Pancreas (tissue), 10 donors: ENCODE measurements at regions not wholly inside any gene's neighbourhood (a gene's known extent, or its start where the extent isn't known, plus 50 kb on each side); places are given as distances from the start of the nearest gene placed in this dataset.

Source experiments
- ATAC-seq, 4 donors: fragments of 200-7000 bp; cut with Tn5 transposase; one replicate each; pipeline versions ENCODE4 v1.8.0 to v1.9.1; 2020; ENCODE audit warnings: mild to moderate bottlenecking in 4 of 4, moderate library complexity in 4 of 4
- DNase-seq, 6 donors: peaks; one replicate each; pipeline ENCODE4 v3.0.0-alpha.2; 2020
- FAIRE-seq: peaks from 2 replicates; lab custom pipeline; 2012; peaks lifted over from hg19 to GRCh38; lab: Jason Lieb, UNC
- H3K27ac ChIP-seq, 4 donors: fragments of 200-600 bp; sonication (generic); 1 replicate in 3 of 4; 2 replicates in 1 of 4; pipeline versions ENCODE4 v1.5.0 to v1.8.0; 2020
- H3K27me3 ChIP-seq, 4 donors: fragments of 200-600 bp; one replicate each; pipeline ENCODE4 v1.8.0; 2021
- H3K36me3 ChIP-seq, 3 donors: fragments of 200-600 bp; sonication (generic) in 1 of 3; one replicate each; pipeline versions ENCODE4 v1.5.0 to v1.8.0; 2020 to 2021
- H3K4me1 ChIP-seq, 3 donors: fragments of 200-600 bp; one replicate each; pipeline ENCODE4 v1.8.0; 2021
- H3K4me3 ChIP-seq, 4 donors: fragments of 200-600 bp; sonication (generic) in 2 of 4; one replicate each; pipeline versions ENCODE4 v1.5.0 to v1.8.0; 2020 to 2021
- H3K9me3 ChIP-seq, 4 donors: fragments of 200-600 bp; one replicate each; pipeline ENCODE4 v1.8.0; 2021
- WGBS, 2 donors: extraction: QIAGEN DNeasy Blood & Tissue Kit; methylation state at CpG; one replicate each; pipeline ENCODE4 v1.1.7; 2013; 5-methylcytosine and 5-hydroxymethylcytosine counted together
- intact Hi-C, 3 donors: fragments of 100-400 bp; cut with DNase I; formaldehyde crosslinking; loops; one replicate each; pipeline versions ENCODE4 v1.11.1 to v1.14.2; 2022
- TF ChIP-seq, protein P1 (sequence below), 4 donors: fragments of 200-600 bp; sonication (generic) in 3 of 4; IDR thresholded peaks; one replicate each; pipeline versions ENCODE4 v1.5.0 to v1.8.0; 2021; ENCODE audit warnings: antibody characterized with exemption in 4 of 4
- donor health status: healthy with polysubstance abuse.
- donor health status: DM: no; HTN: no; CAD: no; lungs with moderate emphysema.
- donor health status: DM: no; HTN: no; CAD: no.
- donor health status: control.
- donor health status: control.
- donor health status: Bipolar disorder and iron deficiency.
- donor health status: DM: yes; HTN: yes; CAD: no.
- donor health status: DM: no; HTN: no; CAD: no.
- donor health status: DM: no; HTN: no; CAD: no.
- donor health status: DM: yes; HTN: yes; CAD: no.

DNA sequence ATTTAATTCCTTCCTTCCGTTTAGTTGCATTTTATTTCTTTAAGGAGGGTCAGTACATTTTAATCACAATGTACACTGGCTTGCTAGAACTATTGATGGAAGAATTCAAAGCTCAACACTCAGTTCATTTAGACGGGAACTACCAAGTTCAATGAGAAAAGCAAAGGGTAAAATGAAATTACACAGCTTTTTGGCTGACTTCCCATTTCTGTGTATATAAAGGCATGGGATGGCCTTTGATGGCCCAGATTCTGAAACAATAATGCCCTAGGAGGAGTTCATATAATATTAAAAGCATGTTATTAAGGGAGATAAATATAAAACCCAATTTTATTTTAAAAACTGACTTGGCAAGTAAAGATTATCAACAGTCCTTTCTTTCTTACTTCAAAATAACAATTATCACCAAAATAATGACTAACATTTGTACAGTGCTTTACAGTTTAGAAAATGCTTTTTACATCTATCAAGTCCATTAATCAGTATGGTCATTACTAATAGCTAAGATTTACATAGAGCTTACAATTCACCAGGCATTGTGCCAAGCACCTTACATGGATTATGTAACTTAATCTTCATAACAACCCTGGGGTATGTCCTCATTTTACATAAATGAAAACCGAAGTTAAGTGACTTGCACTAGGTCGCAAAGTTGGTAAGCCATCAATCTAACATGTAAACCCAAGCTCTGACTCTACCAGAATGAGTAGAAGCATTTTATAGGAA, 402.4 kb downstream of the OMA1 start:
- intact Hi-C loops = no loop called here
- no peak for ATAC-seq
- Histone ChIP-seq H3K36me3 (no peaks in the 10 kb centered on the region), H3K27ac (no peak overlapping the region), H3K27me3 (no peaks in the 10 kb centered on the region), H3K9me3 (no peaks in the 10 kb centered on the region), H3K4me3 (no peak overlapping the region), H3K4me1 (no peaks in the 10 kb centered on the region)
- TF ChIP-seq, protein P1, sequence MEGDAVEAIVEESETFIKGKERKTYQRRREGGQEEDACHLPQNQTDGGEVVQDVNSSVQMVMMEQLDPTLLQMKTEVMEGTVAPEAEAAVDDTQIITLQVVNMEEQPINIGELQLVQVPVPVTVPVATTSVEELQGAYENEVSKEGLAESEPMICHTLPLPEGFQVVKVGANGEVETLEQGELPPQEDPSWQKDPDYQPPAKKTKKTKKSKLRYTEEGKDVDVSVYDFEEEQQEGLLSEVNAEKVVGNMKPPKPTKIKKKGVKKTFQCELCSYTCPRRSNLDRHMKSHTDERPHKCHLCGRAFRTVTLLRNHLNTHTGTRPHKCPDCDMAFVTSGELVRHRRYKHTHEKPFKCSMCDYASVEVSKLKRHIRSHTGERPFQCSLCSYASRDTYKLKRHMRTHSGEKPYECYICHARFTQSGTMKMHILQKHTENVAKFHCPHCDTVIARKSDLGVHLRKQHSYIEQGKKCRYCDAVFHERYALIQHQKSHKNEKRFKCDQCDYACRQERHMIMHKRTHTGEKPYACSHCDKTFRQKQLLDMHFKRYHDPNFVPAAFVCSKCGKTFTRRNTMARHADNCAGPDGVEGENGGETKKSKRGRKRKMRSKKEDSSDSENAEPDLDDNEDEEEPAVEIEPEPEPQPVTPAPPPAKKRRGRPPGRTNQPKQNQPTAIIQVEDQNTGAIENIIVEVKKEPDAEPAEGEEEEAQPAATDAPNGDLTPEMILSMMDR (IDR thresholded peaks at IDR 0.05) = no peak
- DNase-seq = no peak
- WGBS, 2 donors = 55 to 66% methylated on average over 4 of the region's 4 CpGs
- FAIRE-seq = no peak

DNA sequence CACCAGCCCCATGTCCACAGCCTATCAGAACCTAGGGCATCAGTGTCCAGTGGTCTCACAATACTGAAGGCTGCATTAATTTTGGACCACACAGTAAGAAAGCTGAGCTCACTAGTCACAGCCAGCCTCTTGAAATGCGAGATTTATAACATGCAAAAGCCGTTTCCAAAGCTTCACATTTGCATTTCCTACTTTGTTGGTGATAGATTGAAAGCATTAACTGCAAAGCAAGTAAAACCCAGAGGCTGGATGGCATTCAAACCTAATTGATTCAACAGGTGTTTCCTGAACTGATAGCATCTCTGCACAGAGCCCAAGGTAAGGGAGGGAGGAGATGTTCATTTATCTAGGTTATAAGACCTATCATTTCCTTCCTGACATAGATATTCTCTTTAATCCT, 410.1 kb downstream of the OMA1 start:
- 29 to 72% methylated on average over 2 of the region's 2 CpGs for WGBS, 2 donors
- no peaks in the 10 kb centered on the region for H3K36me3 ChIP-seq
- ATAC-seq = no peak
- no peaks in the 10 kb centered on the region for H3K27me3 ChIP-seq
- H3K4me3 ChIP-seq = no peak overlapping the region
- no peak for FAIRE-seq
- DNase-seq = no peak
- no peaks in the 10 kb centered on the region for H3K9me3 ChIP-seq
- TF ChIP-seq, protein P1 (IDR thresholded peaks at IDR 0.05) = no peak
- H3K27ac ChIP-seq = no peak overlapping the region
- intact Hi-C loops = no loop called here
- H3K4me1 ChIP-seq = no peaks in the 10 kb centered on the region

DNA sequence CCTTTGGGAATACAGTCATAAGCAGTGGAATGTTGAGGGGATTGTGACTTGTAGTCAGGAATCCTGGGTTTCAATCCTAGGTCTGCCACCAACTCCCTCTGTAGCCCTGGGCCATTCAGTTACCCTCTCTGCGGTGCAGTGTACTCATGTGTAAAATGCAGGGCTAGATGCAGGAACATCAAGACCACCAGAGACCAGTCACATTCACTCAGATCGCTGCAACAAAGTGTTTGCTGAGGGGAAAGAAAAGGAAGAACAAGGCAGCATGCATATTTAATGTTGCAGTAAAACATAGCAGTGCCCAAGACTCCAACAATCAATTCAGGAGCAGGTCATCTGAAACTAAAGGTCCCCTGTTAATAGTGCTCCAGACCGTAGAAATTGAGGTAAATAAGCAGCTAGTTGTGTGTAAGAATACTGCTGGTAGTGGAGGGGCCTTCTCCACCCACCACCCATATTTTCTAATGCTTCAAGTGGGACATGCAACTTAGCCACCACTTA, 410.7 kb downstream of the OMA1 start:
- Histone ChIP-seq H3K4me1 (no peaks in the 10 kb centered on the region), H3K4me3 (no peak overlapping the region), H3K36me3 (no peaks in the 10 kb centered on the region), H3K27me3 (no peaks in the 10 kb centered on the region), H3K27ac (no peak overlapping the region), H3K9me3 (no peaks in the 10 kb centered on the region)
- DNase-seq (no peak), FAIRE-seq (no peak), ATAC-seq (no peak)
- intact Hi-C loops = no loop called here
- TF ChIP-seq, protein P1 (IDR thresholded peaks at IDR 0.05) = no peak
- 60 to 77% methylated on average over 3 of the region's 3 CpGs for WGBS, 2 donors

DNA sequence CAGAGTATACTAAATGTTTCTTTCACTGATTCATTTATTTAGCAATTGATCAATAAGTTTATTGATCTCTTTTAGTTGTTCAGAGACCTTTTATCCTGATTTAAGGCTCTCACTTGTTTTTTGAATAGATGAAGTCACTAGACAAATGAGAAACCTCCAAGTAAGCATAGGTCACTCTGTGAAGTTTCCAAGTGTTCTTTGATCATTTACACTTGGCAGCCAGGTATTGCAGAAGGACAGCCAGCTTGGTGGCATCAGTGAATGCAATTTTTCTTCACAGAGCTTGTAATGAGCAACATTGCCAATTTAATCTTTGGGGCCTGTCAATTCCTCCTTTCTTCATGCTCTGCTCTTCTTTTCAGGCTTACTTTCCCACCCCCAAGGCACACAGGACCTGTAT, 413.0 kb downstream of the OMA1 start:
- ATAC-seq (no peak), FAIRE-seq (no peak), DNase-seq (no peak)
- Histone ChIP-seq H3K27ac (no peak overlapping the region), H3K4me1 (no peaks in the 10 kb centered on the region), H3K27me3 (no peaks in the 10 kb centered on the region), H3K4me3 (no peak overlapping the region), H3K9me3 (no peaks in the 10 kb centered on the region), H3K36me3 (no peaks in the 10 kb centered on the region)
- TF ChIP-seq, protein P1 (IDR thresholded peaks at IDR 0.05) = no peak
- intact Hi-C loops = no loop called here

DNA sequence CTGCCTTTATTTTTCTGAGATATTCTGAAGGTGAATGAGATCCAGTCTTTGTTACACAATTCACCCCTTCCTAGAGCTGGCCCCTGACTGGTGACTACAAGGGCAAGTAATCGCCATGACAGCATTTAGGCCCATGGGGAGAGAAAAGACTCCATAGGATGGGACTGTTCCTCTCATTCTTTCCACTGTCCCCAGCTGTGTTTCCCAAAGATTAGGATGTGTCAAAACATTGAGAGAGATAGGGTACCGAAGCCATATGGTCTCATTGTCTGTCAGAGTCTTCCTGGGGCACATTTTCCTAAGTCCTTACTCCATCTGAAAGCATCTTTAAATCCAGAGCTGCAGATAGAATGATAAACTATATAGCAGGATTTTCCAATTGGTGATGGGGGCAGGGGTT, 423.5 kb downstream of the OMA1 start:
- Histone ChIP-seq H3K27me3 (no peaks in the 10 kb centered on the region), H3K36me3 (no peaks in the 10 kb centered on the region), H3K4me1 (no peaks in the 10 kb centered on the region), H3K9me3 (no peaks in the 10 kb centered on the region), H3K4me3 (no peak overlapping the region), H3K27ac (no peak overlapping the region)
- TF ChIP-seq, protein P1 (IDR thresholded peaks at IDR 0.05) = no peak
- DNase-seq (no peak), ATAC-seq (no peak), FAIRE-seq (no peak)
- intact Hi-C loops = no loop called here
- 82 to 83% methylated on average over 2 of the region's 2 CpGs for WGBS, 2 donors
